Esophagus muscularis mucosa (tissue), 4 donors: ENCODE measurements at regions not wholly inside any gene's neighbourhood (a gene's known extent, or its start where the extent isn't known, plus 50 kb on each side); places are given as distances from the start of the nearest gene placed in this dataset.

Experiments used
- DNase-seq: peaks from one replicate; pipeline ENCODE4 v3.0.0-alpha.2; 2017; ENCODE audit errors: extremely low spot score
- H3K27ac ChIP-seq, 4 donors: fragments of 200-600 bp; sonication (generic); replicated peaks in 1 of 4; 1 replicate in 3 of 4; 2 replicates in 1 of 4; pipeline ENCODE4 v1.5.1; 2016 to 2019; ENCODE audit warnings: mild to moderate bottlenecking in 1 of 4
- H3K27me3 ChIP-seq, 4 donors: fragments of 200-600 bp; sonication (generic); one replicate each; pipeline versions ENCODE4 v1.5.1 to v1.6.0; 2016 to 2019
- H3K36me3 ChIP-seq, 4 donors: fragments of 200-600 bp; sonication (generic); one replicate each; pipeline ENCODE4 v1.5.1; 2016 to 2019
- H3K4me1 ChIP-seq, 4 donors: fragments of 200-600 bp; sonication (generic); one replicate each; pipeline ENCODE4 v1.5.1; 2016 to 2019
- H3K4me3 ChIP-seq, 4 donors: fragments of 200-600 bp; sonication (generic); 1 replicate in 2 of 4; 2 replicates in 2 of 4; pipeline ENCODE4 v1.5.1; 2016 to 2019; ENCODE audit warnings: mild to moderate bottlenecking in 4 of 4, moderate library complexity in 1 of 4
- H3K9me3 ChIP-seq, 4 donors: fragments of 200-600 bp; sonication (generic); 1 replicate in 3 of 4; 2 replicates in 1 of 4; pipeline ENCODE4 v1.5.1; 2016 to 2019
- EP300 ChIP-seq: sonication (generic); formaldehyde crosslinking; IDR thresholded peaks from one replicate; pipeline ENCODE4 v1.6.1; 2017; ENCODE audit warnings: antibody characterized with exemption
- POLR2A ChIP-seq: fragments of 450-650 bp; IDR thresholded peaks from one replicate; pipeline ENCODE4 v1.6.1; 2017; ENCODE audit warnings: antibody characterized with exemption, moderate library complexity, mild to moderate bottlenecking, low read depth
- POLR2AphosphoS5 ChIP-seq, 2 donors: sonication (generic); formaldehyde crosslinking; IDR thresholded peaks; one replicate each; pipeline ENCODE4 v1.6.1; 2017; ENCODE audit warnings: antibody characterized with exemption in 2 of 2
- WGBS: methylation state at CpG from one replicate; pipeline ENCODE4 v1.1.5; 2018; 5-methylcytosine and 5-hydroxymethylcytosine counted together
- intact Hi-C: fragments of 100-400 bp; cut with DNase I; formaldehyde crosslinking; loops from one replicate; pipeline ENCODE4 v1.15.1; 2023
- TF ChIP-seq, protein P1 (sequence below), 3 experiments: fragments of 200-600 bp in 2 of 3; fragments of 450-650 bp in 1 of 3; sonication (generic) in 2 of 3; IDR thresholded peaks; one replicate each; pipeline ENCODE4 v1.5.1; 2017 to 2019; ENCODE audit warnings: antibody characterized with exemption in 3 of 3, mild to moderate bottlenecking in 2 of 3, moderate library complexity in 1 of 3

DNA sequence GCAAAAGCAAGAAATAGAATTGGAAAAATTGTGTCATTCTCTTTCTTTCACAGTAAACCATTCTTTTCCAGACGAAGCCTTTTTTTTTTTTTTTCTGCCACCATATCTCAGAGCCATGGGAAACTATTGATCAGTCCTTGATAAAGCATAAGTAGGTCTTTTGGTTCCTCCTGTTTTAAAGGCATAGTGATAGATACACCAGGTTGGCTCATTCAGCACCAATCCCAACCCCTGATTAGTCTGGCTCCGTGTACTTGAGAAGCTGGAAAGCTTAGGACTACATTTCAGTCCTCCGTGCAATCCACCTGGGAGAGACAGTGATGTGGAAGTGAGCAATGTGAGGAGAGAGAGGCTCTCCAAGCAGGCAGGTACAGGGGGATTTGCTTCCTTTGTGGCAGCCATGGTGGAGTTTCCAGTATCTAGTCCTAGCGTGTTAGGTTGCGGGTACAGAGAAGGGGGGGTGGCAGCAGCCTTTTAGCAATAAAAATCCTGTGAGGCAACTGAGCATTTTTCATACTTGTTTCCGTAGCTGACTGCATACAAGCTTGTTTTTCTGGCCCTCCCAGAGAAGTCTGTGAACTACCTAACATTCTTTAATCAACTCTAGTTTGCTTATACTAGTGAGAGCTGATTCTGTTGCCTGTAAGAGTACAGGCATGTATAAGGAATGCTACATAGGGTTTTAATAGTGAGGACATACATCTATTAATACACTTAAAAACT, 127.4 kb upstream of the CTTNBP2 start:
- intact Hi-C loops: no loop called here
- TF ChIP-seq EP300 (no peak), POLR2A (no peak), POLR2AphosphoS5 (IDR thresholded peaks at IDR 0.05) (no peak)
- TF ChIP-seq, protein P1, sequence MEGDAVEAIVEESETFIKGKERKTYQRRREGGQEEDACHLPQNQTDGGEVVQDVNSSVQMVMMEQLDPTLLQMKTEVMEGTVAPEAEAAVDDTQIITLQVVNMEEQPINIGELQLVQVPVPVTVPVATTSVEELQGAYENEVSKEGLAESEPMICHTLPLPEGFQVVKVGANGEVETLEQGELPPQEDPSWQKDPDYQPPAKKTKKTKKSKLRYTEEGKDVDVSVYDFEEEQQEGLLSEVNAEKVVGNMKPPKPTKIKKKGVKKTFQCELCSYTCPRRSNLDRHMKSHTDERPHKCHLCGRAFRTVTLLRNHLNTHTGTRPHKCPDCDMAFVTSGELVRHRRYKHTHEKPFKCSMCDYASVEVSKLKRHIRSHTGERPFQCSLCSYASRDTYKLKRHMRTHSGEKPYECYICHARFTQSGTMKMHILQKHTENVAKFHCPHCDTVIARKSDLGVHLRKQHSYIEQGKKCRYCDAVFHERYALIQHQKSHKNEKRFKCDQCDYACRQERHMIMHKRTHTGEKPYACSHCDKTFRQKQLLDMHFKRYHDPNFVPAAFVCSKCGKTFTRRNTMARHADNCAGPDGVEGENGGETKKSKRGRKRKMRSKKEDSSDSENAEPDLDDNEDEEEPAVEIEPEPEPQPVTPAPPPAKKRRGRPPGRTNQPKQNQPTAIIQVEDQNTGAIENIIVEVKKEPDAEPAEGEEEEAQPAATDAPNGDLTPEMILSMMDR (IDR thresholded peaks at IDR 0.05): no peak
- no peaks in the 10 kb centered on the region for H3K9me3 ChIP-seq
- H3K27ac ChIP-seq: no peak overlapping the region
- 86% methylated on average over 6 of the region's 6 CpGs for WGBS
- no peak overlapping the region for H3K4me3 ChIP-seq
- no peaks in the 10 kb centered on the region for H3K4me1 ChIP-seq
- H3K36me3 ChIP-seq: no peaks in the 10 kb centered on the region
- DNase-seq: no peak
- H3K27me3 ChIP-seq: no peaks in the 10 kb centered on the region

DNA sequence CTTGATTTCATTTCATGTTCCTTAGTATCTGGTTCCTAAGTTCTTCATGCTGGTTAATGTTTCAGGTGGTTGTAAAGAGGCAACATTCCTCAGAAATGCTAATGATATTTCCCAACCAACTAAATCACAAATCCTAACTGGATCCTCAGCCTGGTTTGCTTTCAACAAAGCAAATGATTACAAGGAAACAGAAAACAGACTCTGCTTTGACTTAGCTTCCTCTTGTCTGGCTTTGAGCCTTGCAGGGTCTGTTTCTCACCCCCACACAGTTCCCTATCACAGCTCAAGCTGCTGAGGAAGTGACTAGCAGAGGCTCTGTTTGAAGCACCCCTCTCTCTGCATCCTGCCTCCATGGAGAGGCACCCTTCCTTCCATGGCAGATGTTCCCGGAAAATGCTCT, 130.2 kb upstream of the CTTNBP2 start:
- Histone ChIP-seq H3K9me3 (peaks cover 0 to 5% (median 0%) of the 10 kb centered on the region in 4 donors), H3K27ac (no peak overlapping the region), H3K36me3 (no peaks in the 10 kb centered on the region), H3K4me1 (no peaks in the 10 kb centered on the region), H3K4me3 (no peak overlapping the region), H3K27me3 (peaks cover 0 to 3% (median 0%) of the 10 kb centered on the region in 4 donors)
- intact Hi-C loops: no loop called here
- WGBS: 37% methylated on average over 1 of the region's 1 CpG
- no peak for DNase-seq
- TF ChIP-seq EP300 (no peak), POLR2AphosphoS5 (IDR thresholded peaks at IDR 0.05) (no peak), POLR2A (no peak)
- TF ChIP-seq, protein P1 (IDR thresholded peaks at IDR 0.05): no peak

DNA sequence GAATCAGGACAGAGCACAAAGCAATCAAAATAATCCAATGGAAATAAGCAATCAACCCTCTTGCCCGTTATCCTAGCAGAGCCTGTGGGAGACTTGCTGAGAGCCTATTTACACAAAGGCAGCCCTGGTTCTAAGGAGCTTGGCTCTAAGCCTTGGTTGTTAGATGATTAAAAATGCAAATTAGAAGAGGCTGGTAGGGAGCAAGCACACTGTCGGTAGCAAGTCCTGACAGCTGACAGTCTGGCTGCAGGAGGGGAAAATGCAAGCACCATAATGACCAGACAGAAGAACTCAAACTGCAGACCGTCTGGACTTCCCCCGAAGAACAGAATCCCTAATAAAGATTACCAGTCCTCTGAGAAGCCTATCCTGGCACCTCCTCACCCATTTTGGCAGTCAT, 131.8 kb upstream of the CTTNBP2 start:
- Histone ChIP-seq H3K4me3 (no peak overlapping the region), H3K36me3 (no peaks in the 10 kb centered on the region), H3K27ac (no peak overlapping the region), H3K9me3 (peaks cover 0 to 5% (median 0%) of the 10 kb centered on the region in 4 donors), H3K4me1 (no peaks in the 10 kb centered on the region), H3K27me3 (peaks cover 0 to 3% (median 0%) of the 10 kb centered on the region in 4 donors)
- DNase-seq: no peak
- 55% methylated on average over 4 of the region's 4 CpGs for WGBS
- TF ChIP-seq POLR2AphosphoS5 (IDR thresholded peaks at IDR 0.05) (no peak), EP300 (no peak), POLR2A (no peak)
- TF ChIP-seq, protein P1 (IDR thresholded peaks at IDR 0.05): no peak
- intact Hi-C loops: no loop called here

DNA sequence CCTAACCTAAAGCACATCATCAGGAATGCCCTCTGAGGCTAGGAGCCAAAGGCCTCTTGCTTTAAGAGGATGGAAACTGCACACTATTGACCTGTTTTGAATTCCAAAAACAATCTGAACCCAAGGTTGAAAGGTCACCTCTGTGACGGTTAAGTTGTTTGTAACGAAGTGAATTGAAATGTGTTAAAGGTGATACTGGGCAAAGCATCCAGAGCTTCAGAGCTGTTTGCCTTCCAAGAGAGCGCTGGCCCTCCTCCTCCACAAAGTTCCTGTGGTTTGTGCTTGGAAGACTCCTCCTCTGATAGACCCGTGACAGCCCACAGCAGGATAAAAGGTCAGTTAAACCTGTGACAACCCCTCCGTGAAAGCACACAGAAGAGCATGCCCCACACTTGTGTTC, 133.7 kb upstream of the CTTNBP2 start:
- H3K27ac ChIP-seq: no peak overlapping the region
- H3K4me1 ChIP-seq: no peaks in the 10 kb centered on the region
- H3K4me3 ChIP-seq: no peak overlapping the region
- H3K36me3 ChIP-seq: no peaks in the 10 kb centered on the region
- no peak for DNase-seq
- TF ChIP-seq, protein P1 (IDR thresholded peaks at IDR 0.05): no peak
- TF ChIP-seq EP300 (no peak), POLR2AphosphoS5 (IDR thresholded peaks at IDR 0.05) (no peak), POLR2A (no peak)
- H3K27me3 ChIP-seq: peaks cover 0 to 3% (median 0%) of the 10 kb centered on the region in 4 donors
- H3K9me3 ChIP-seq: peaks cover 0 to 5% (median 0%) of the 10 kb centered on the region in 4 donors
- intact Hi-C loops: no loop called here
- 56% methylated on average over 5 of the region's 5 CpGs for WGBS

DNA sequence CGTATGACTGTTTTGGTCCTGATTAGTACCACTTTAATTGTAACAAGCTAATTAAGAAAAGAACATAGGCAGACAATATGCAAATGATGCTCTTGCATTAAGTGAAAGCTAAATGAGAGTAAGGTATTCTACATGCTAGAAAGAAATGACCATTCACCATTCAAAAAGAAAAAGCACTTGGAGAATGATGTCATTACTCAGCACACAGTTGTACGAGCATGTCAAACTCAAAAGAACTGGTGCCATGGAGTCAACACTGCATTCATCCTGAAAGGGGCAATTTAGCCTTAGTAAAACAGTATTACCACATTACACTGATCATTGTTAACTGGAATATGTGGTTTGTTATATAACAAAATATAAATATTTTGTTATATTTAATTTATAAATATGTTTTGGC, 136.2 kb upstream of the CTTNBP2 start:
- Histone ChIP-seq H3K9me3 (peaks cover 0 to 5% (median 0%) of the 10 kb centered on the region in 4 donors), H3K27me3 (peaks cover 0 to 3% (median 0%) of the 10 kb centered on the region in 4 donors), H3K4me3 (no peak overlapping the region), H3K4me1 (no peaks in the 10 kb centered on the region), H3K36me3 (no peaks in the 10 kb centered on the region), H3K27ac (no peak overlapping the region)
- WGBS: 79% methylated on average over 2 of the region's 2 CpGs
- no peak for DNase-seq
- intact Hi-C loops: no loop called here
- no peak for TF ChIP-seq EP300
- TF ChIP-seq POLR2AphosphoS5 (IDR thresholded peaks at IDR 0.05): no peak
- TF ChIP-seq, protein P1 (IDR thresholded peaks at IDR 0.05): no peak
- no peak for TF ChIP-seq POLR2A
